BE2C (cell line): ENCODE measurements at regions not wholly inside any gene's neighbourhood (a gene's known extent, or its start where the extent isn't known, plus 50 kb on each side); places are given as distances from the start of the nearest gene placed in this dataset.

Experiments used
- DNase-seq: peaks from one replicate; pipeline ENCODE4 v3.0.0-alpha.2; 2020
- H3K27me3 ChIP-seq: fragments of 250-450 bp; sonication (Bioruptor Pico); 2 replicates; pipeline ENCODE4 v1.5.1; 2020; ENCODE audit warnings: mild to moderate bottlenecking
- H3K36me3 ChIP-seq: fragments of 250-450 bp; sonication (Bioruptor Pico); 2 replicates; pipeline ENCODE4 v1.5.1; 2020; ENCODE audit warnings: mild to moderate bottlenecking
- H3K4me1 ChIP-seq: fragments of 250-450 bp; sonication (Bioruptor Pico); 2 replicates; pipeline ENCODE4 v1.5.1; 2020
- H3K4me3 ChIP-seq: 2 replicates; pipeline ENCODE4 v1.5.1; 2011; ENCODE audit warnings: low read depth, low read length
- H3K9me3 ChIP-seq: fragments of 250-450 bp; sonication (Bioruptor Pico); 2 replicates; pipeline ENCODE4 v1.5.1; 2020
- TF ChIP-seq, protein P1 (sequence below): IDR thresholded peaks from 2 replicates; pipeline ENCODE4 v1.5.1; 2012; ENCODE audit warnings: mild to moderate bottlenecking, low read depth, low read length

GRCh38 chr9:107094370-107094769 is 188.7 kb upstream of the RAD23B start:
- H3K4me3 ChIP-seq, result no peak overlapping the region
- H3K9me3 ChIP-seq, result no peaks in the 10 kb centered on the region
- no peaks in the 10 kb centered on the region for H3K36me3 ChIP-seq
- TF ChIP-seq, protein P1, sequence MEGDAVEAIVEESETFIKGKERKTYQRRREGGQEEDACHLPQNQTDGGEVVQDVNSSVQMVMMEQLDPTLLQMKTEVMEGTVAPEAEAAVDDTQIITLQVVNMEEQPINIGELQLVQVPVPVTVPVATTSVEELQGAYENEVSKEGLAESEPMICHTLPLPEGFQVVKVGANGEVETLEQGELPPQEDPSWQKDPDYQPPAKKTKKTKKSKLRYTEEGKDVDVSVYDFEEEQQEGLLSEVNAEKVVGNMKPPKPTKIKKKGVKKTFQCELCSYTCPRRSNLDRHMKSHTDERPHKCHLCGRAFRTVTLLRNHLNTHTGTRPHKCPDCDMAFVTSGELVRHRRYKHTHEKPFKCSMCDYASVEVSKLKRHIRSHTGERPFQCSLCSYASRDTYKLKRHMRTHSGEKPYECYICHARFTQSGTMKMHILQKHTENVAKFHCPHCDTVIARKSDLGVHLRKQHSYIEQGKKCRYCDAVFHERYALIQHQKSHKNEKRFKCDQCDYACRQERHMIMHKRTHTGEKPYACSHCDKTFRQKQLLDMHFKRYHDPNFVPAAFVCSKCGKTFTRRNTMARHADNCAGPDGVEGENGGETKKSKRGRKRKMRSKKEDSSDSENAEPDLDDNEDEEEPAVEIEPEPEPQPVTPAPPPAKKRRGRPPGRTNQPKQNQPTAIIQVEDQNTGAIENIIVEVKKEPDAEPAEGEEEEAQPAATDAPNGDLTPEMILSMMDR, result no peak
- no peaks in the 10 kb centered on the region for H3K27me3 ChIP-seq
- DNase-seq, result no peak
- no peaks in the 10 kb centered on the region for H3K4me1 ChIP-seq

DNA sequence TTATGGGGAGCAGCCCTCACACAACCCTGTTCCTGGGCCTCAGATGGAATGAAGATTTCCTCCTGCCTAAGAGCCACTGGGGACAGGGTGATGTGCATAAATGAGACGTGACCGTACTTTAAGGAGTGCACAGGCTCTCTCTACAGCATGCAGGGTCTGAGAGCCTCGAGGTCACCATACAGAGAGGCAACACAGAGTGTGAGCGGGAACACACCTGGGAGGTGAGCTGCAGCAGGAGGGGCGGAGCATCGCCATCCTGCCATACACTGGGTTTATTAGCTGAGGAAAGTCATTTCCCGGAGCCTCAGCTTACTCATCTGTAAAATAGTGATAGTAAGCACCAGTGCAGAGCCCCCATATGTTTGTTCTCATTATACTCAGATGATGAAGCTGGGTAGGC is 182.5 kb upstream of the RAD23B start:
- H3K36me3 ChIP-seq, result no peaks in the 10 kb centered on the region
- no peak for DNase-seq
- no peaks in the 10 kb centered on the region for H3K4me1 ChIP-seq
- H3K9me3 ChIP-seq, result no peaks in the 10 kb centered on the region
- no peaks in the 10 kb centered on the region for H3K27me3 ChIP-seq
- no peak overlapping the region for H3K4me3 ChIP-seq
- TF ChIP-seq, protein P1, result no peak

DNA sequence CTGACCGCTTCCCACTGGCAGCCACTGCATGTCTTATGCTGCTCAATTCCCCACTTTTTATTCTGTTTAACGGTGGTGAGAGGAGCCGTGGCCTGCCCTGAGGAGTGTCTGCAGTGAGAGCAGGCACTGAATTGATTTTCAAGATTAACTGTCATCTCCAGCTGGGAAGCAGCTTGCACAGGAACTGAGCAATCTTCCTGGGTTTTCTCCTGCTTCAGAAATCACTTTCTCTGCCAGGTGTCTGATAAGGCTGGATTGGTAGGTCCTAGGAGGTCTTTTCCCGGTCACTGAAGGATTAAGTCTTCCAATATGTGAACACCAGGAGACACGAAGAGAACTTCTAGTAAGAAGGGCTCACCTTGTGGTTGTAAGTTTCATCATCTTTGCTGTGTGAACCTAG is 181.1 kb upstream of the RAD23B start:
- Histone ChIP-seq H3K4me1 (no peaks in the 10 kb centered on the region), H3K4me3 (no peak overlapping the region), H3K9me3 (no peaks in the 10 kb centered on the region), H3K27me3 (no peaks in the 10 kb centered on the region), H3K36me3 (no peaks in the 10 kb centered on the region)
- DNase-seq, result no peak
- TF ChIP-seq, protein P1, result no peak

DNA sequence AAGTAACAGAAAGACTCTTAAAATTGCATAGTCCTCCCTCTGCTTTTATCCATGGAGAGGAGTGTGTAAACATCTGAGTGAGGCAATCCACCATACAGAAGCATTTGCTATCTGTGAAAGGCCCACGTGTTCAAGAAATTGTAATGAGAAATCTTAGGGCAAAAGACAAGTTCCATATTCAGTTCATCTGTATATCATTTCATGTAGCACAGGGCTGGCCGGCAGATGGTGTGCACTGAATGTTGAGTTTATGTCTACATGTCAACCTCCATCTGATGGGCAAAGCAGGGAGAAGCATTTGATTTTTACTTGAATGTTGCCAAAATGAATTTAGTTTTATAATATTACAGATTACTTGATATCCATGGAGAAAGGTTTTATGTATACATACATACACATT is 179.5 kb upstream of the RAD23B start:
- no peak for DNase-seq
- no peaks in the 10 kb centered on the region for H3K4me1 ChIP-seq
- no peaks in the 10 kb centered on the region for H3K27me3 ChIP-seq
- H3K36me3 ChIP-seq, result no peaks in the 10 kb centered on the region
- TF ChIP-seq, protein P1, result no peak
- H3K4me3 ChIP-seq, result no peak overlapping the region
- H3K9me3 ChIP-seq, result no peaks in the 10 kb centered on the region

GRCh38 chr9:107105784-107106183 is 177.3 kb upstream of the RAD23B start:
- DNase-seq, result no peak
- TF ChIP-seq, protein P1, result no peak
- no peaks in the 10 kb centered on the region for H3K4me1 ChIP-seq
- H3K36me3 ChIP-seq, result no peaks in the 10 kb centered on the region
- no peak overlapping the region for H3K4me3 ChIP-seq
- no peaks in the 10 kb centered on the region for H3K9me3 ChIP-seq
- H3K27me3 ChIP-seq, result no peaks in the 10 kb centered on the region

DNA sequence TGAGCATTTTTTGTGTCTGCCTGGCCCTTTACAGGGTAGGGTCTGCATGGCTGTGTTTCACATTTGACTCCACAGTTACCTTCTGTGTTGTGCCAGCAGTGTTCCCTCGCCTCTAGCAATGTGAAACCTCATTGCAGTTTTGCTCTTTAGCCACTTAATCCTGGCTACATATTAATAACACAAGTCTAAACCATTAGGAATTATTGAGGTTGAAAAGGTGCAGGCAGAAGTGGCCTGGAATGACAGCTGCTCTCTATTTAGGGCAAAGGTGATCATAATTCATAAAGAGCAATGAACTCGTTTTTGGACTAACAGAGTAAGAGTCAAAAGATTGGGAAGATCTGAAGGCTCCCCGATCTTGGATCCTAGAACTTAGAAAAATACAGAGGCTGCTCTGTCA is 176.7 kb upstream of the RAD23B start:
- no peak overlapping the region for H3K4me3 ChIP-seq
- no peaks in the 10 kb centered on the region for H3K4me1 ChIP-seq
- TF ChIP-seq, protein P1, result no peak
- DNase-seq, result no peak
- no peaks in the 10 kb centered on the region for H3K36me3 ChIP-seq
- H3K27me3 ChIP-seq, result no peaks in the 10 kb centered on the region
- no peaks in the 10 kb centered on the region for H3K9me3 ChIP-seq
